ENCODE measurements at regions not wholly inside any gene's neighbourhood (a gene's known extent, or its start where the extent isn't known, plus 50 kb on each side); places are given as distances from the start of the nearest gene placed in this dataset.
"Not testable (repeated sequence)": the region's sequence is repeated elsewhere in the genome, so short reads cannot be mapped to it uniquely, and the experiment has no call there.

- no peak for DNase-seq (ENCODE audit: low spot score)
Measured at GRCh38 chr10:30560326-30560725, 69.2 kb downstream of the LYZL2 start.

DNA sequence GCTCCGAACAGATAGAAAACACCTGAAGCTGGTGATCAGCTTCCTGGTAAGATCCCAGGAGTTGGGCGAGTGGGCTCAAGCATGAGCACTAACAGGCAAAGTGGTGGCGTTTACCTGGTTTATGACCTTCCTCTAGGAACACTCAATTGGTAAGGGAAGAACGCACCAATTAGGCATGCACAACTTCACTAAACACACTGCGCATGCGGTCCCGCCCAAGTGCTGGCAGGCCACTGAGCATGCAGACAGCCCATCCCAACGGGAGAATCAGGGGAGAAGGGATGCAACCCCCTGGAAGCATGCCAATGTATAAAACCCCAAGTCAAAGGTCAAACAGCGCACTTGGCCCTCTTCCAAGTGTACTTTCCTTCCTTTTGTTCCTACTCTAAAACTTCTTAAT is 70.4 kb downstream of the LYZL2 start:
- no peak for DNase-seq (ENCODE audit: low spot score)

GRCh38 chr10:30558411-30558810 is 71.1 kb downstream of the LYZL2 start:
- DNase-seq (ENCODE audit: low spot score) = no peak

DNA sequence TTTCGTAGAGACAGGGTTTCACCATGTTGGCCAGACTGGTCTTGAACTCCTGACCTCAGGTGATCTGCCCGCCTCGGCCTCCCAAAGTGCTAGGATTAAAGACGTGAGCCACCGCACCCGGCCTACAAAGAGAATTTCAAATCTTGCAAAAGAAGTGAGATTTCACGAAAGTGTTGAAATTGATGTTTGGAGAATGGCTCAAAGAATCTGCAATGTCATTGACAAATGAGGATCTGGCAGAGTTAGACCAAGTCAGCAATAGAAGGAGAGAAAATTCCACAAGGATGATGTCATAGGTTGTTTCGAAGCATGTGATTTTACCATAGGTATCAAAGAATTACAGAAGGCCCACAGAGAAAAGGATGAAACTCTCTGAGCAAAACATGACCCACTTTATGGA is 71.7 kb downstream of the LYZL2 start:
- no peak for DNase-seq (ENCODE audit: low spot score)

GRCh38 chr10:30556189-30556588 is 73.4 kb downstream of the LYZL2 start:
- DNase-seq (ENCODE audit: low spot score) = no peak

- no peak for DNase-seq (ENCODE audit: low spot score)
Measured at GRCh38 chr10:30555465-30555864, 74.1 kb downstream of the LYZL2 start.

- no peak for DNase-seq (ENCODE audit: low spot score)
Measured at GRCh38 chr10:30554440-30554825, 75.1 kb downstream of the LYZL2 start.

DNA sequence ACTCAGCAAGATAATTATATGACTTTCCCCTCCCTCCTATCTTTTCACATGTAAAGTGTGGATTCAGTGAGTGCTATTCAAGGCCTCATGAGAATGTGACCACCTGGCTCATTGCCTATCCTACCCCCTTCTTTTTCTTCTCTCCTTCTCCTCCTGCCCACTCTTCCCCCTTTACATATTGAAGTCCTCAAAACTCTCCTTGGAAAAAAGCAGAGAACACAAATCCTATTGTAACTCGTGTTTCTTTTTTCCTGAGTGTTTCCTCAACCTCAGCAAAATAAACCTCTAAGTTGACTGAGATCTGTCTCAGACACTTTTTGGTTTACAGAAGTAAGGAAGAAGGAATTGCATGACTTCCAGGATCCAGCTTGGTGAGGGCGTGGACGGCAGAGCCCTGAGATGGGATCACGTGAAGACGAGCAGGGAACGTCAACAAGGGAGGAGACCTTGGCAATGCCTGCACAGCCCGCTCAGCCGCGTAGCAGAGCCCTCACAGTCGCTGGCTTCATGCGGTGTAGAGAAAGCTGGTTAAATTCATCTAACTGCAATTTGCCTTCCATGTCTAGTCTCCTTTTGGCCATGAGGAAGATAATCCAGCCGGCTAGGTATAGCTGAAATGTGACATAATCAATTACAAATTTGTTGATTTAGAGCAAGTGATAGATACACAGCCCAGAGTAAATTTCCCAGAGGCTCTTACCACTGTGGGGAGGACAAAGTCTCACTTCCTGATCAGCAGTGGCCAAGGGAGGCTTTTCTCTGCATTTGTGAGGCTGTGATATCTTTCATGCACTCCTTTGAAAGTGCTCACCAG is 75.7 kb downstream of the LYZL2 start:
- peak; percentile 67 for DNase-seq (ENCODE audit: low spot score)

- DNase-seq (ENCODE audit: low spot score) = no peak
Measured at GRCh38 chr10:30553018-30553625, 76.4 kb downstream of the LYZL2 start.

DNA sequence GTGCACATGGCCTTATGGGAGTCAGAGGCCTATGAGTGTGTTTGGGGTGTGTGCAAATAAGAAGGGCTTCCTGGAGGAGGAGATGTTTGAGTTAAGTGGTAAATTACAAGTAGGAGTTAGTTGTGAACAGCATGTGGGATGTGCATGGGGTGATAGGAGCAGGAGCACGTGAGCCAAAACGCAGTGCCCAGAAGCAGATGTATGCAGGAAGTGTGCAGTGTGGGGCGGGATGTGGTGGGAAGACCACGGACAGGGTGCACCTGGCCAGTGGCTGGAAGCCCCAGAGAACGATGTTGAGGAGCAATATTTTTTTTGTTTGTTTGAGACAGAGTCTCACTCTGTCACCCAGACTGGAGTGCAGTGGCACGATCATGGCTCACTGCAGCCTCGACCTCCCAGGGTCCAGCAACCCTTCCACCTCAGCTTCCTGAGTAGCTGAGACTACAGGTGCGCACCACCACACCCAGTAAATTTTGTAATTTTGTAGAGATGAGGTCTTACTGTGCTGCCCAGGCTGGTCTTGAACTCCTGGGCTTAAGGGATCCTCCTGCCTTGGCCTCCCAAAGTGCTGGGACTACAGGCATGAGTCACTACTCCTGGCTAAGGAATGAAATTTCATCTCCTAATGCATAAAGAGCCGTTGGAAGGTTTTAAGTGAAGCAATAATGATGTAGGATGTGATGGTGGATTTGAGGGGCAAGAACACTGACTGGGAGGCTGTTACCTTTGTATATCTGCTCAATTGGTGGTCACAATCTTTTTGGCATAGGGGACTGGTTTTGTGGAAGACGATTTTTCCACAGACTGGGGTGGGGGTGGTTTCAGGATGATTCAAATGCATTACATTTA is 78.4 kb downstream of the LYZL2 start:
- no peak for DNase-seq (ENCODE audit: low spot score)

- not testable (repeated sequence) for DNase-seq (ENCODE audit: low spot score)
Measured at GRCh38 chr10:30549134-30549687, 80.3 kb downstream of the LYZL2 start.

GRCh38 chr10:30546511-30546910 is 83.0 kb downstream of the LYZL2 start:
- no peak for DNase-seq (ENCODE audit: low spot score)

- DNase-seq (ENCODE audit: low spot score) = no peak
Measured at GRCh38 chr10:30542895-30543288, 86.7 kb downstream of the LYZL2 start.

GRCh38 chr10:30542001-30542894 is 87.3 kb downstream of the LYZL2 start:
- no peak for DNase-seq (ENCODE audit: low spot score)

DNA sequence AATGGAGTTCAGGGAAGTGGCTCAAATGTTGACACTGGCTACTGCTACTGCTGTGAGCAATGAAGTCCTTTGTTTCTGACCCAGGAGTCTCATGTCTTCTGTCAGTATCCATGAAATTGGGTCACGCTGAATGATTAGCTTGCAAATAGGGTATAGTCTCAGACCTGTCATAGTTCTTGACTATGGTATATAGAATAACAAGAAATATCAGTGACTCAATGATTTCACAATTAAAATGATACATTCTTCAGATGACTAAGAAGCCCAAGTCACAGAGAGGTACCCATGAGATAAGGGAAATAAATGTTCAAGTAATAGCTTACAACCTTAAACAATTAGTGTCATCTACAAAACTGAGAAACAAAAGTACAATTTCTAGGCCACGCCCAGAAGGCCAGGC is 89.3 kb downstream of the LYZL2 start:
- DNase-seq (ENCODE audit: low spot score) = no peak

- no peak for DNase-seq (ENCODE audit: low spot score)
Measured at GRCh38 chr10:30538086-30538485, 91.5 kb downstream of the LYZL2 start.

- no peak for DNase-seq (ENCODE audit: low spot score)
Measured at GRCh38 chr10:30537586-30537985, 92.0 kb downstream of the LYZL2 start.

DNA sequence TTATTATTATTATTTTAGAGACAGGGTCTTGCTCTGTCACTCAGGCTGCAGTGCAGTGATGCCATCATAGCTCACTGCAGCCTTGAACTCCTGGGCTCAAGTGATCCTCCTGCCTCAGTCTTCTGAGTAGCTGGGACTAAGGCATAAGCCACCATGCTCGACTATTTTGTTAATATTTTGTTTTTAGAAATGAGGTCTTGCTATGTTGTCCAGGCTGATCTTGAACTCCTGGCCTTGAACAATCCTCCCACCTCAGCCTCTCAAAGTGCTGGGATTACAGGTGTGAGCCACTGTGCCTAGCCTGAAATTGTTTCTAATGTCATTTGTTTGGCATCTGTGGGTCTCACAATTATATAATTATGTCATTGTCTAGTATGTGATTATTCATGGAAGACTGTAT is 92.4 kb downstream of the LYZL2 start:
- not testable (repeated sequence) for DNase-seq (ENCODE audit: low spot score)

GRCh38 chr10:30536578-30536977 is 93.0 kb downstream of the LYZL2 start:
- DNase-seq (ENCODE audit: low spot score) = no peak

DNA sequence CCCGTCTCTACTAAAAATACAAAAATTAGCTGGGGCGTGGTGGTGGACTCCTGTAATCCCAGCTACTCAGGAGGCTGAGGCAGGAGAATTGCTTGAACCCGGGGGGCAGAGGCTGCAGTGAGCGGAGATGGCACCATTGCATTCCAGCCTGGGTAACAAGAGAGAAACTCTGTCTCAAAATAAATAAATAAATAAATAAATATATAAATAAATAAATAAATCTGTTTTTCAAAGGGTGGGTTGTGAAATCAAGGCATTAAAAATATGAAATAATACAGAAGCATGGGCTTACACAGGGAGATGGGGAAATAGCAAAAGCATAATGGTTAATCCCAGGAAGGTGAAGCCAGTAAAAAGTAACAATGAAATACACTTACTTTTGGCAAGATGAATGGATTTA is 93.9 kb downstream of the LYZL2 start:
- DNase-seq (ENCODE audit: low spot score) = no peak

DNA sequence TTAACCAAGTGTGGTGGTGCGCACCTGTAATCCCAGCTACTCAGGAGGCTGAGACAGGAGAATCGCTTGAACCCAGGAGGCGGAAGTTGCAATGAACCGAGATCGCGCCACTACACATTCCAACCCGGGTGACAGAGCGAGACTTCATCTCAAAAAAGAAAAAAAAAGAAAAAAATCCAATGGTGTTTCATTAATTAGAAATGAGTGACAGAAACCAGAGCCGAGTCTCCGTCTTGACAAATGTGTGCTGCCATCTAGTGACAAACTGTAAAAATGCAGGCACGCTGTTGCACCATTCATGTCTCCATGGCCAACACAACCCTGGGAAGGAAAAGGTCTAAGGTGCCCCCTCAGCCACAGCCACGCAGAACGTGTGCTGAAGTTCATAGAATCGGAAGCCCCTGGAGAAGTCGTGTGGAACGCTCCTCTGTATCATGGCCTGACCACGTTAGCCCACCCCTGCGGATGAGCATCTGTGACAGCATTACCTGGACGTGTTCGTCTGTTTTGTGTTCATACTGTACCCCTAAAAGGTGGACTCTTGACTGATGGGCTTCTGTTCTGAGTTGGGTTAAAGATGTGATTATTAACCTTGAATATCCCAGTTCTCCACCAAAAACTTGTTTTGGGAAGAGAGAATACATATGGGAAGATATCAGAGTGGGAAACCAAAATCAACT is 94.9 kb downstream of the LYZL2 start:
- DNase-seq (ENCODE audit: low spot score) = peak; percentile 73
